ENCODE measurements at regions not wholly inside any gene's neighbourhood (a gene's known extent, or its start where the extent isn't known, plus 50 kb on each side); places are given as distances from the start of the nearest gene placed in this dataset.
A peak's percentile ranks its signal among the peaks of the same experiment; 100 is the strongest.

GRCh38 chr4:108454227-108454626 is 166.1 kb upstream of the RPL34 start (continued):
- no peak for TF ChIP-seq ZNF138 (tag by site-specific recombination; IDR thresholded peaks at IDR 0.05; ENCODE audit: borderline replicate concordance)
- TF ChIP-seq ZNF2 (tag by site-specific recombination; IDR thresholded peaks at IDR 0.05), result no peak
- TF ChIP-seq ZNF792 (tag by site-specific recombination; IDR thresholded peaks at IDR 0.05), result no peak
- no peak for TF ChIP-seq RBAK (tag by site-specific recombination; IDR thresholded peaks at IDR 0.05)
- 0 out of 2 replicates have a peak, but pooled peaks have one; percentile 32 for TF ChIP-seq ZNF501 (tag by site-specific recombination; IDR thresholded peaks at IDR 0.05)
- no peak for TF ChIP-seq ZNF76 (tag by site-specific recombination; IDR thresholded peaks at IDR 0.05; ENCODE audit: borderline replicate concordance, low read depth)
- TF ChIP-seq BCL11A (tag by site-specific recombination; IDR thresholded peaks at IDR 0.05; ENCODE audit: low read depth), result 0 out of 2 replicates have a peak, but pooled peaks have one; percentile 47
- no peak for TF ChIP-seq ZNF112 (tag by site-specific recombination; IDR thresholded peaks at IDR 0.05)
- TF ChIP-seq ZNF48 (tag by site-specific recombination; IDR thresholded peaks at IDR 0.05), result no peak
- peak; percentile 15; the same call in 1 of the 2 replicates for TF ChIP-seq ZIC2 (tag by site-specific recombination; IDR thresholded peaks at IDR 0.05)
- TF ChIP-seq, protein P1, sequence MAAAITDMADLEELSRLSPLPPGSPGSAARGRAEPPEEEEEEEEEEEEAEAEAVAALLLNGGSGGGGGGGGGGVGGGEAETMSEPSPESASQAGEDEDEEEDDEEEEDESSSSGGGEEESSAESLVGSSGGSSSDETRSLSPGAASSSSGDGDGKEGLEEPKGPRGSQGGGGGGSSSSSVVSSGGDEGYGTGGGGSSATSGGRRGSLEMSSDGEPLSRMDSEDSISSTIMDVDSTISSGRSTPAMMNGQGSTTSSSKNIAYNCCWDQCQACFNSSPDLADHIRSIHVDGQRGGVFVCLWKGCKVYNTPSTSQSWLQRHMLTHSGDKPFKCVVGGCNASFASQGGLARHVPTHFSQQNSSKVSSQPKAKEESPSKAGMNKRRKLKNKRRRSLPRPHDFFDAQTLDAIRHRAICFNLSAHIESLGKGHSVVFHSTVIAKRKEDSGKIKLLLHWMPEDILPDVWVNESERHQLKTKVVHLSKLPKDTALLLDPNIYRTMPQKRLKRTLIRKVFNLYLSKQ (tag by site-specific recombination; IDR thresholded peaks at IDR 0.05; ENCODE audit: borderline replicate concordance), result no peak
- TF ChIP-seq KLF8 (tag by site-specific recombination; IDR thresholded peaks at IDR 0.05), result no peak
- 0 out of 2 replicates have a peak, but pooled peaks have one; percentile 33 for TF ChIP-seq ZSCAN30 (tag by site-specific recombination; IDR thresholded peaks at IDR 0.05)
- no peak for TF ChIP-seq ZNF302 (tag by site-specific recombination; IDR thresholded peaks at IDR 0.05; ENCODE audit: low read depth)
- no peak for TF ChIP-seq KLF10 (tag by site-specific recombination; IDR thresholded peaks at IDR 0.05)
- no peak for TF ChIP-seq ZSCAN4 (tag by site-specific recombination; IDR thresholded peaks at IDR 0.05)
- no peak for TF ChIP-seq ZNF677 (tag by site-specific recombination; IDR thresholded peaks at IDR 0.05)
- no peak for TF ChIP-seq ZNF266 (tag by site-specific recombination; IDR thresholded peaks at IDR 0.05; ENCODE audit: low read depth)
- TF ChIP-seq, protein P2, sequence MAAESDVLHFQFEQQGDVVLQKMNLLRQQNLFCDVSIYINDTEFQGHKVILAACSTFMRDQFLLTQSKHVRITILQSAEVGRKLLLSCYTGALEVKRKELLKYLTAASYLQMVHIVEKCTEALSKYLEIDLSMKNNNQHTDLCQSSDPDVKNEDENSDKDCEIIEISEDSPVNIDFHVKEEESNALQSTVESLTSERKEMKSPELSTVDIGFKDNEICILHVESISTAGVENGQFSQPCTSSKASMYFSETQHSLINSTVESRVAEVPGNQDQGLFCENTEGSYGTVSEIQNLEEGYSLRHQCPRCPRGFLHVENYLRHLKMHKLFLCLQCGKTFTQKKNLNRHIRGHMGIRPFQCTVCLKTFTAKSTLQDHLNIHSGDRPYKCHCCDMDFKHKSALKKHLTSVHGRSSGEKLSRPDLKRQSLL (tag by site-specific recombination; IDR thresholded peaks at IDR 0.05), result no peak
- peak; percentile 94 for TF ChIP-seq OSR2 (tag by site-specific recombination; IDR thresholded peaks at IDR 0.05)
- 0 out of 2 replicates have a peak, but pooled peaks have one; percentile 29 for TF ChIP-seq INSM2 (tag by site-specific recombination; IDR thresholded peaks at IDR 0.05)
- TF ChIP-seq FEZF1 (tag by site-specific recombination; IDR thresholded peaks at IDR 0.05), result peak; percentile 85
- no peak for TF ChIP-seq HOXC10 (CRISPR knock-in tag; IDR thresholded peaks at IDR 0.05)
- TF ChIP-seq ZNF10 (tag by site-specific recombination; IDR thresholded peaks at IDR 0.05), result no peak
- no peak for TF ChIP-seq CTCF (tag by site-specific recombination; IDR thresholded peaks at IDR 0.05)
- no peak for TF ChIP-seq ZNF660 (tag by site-specific recombination; IDR thresholded peaks at IDR 0.05)
- no peak for TF ChIP-seq SP2 (tag by site-specific recombination; IDR thresholded peaks at IDR 0.05)
- no peak for TF ChIP-seq ZNF16 (tag by site-specific recombination; IDR thresholded peaks at IDR 0.05; ENCODE audit: low read depth)
- 0 out of 2 replicates have a peak, but pooled peaks have one; percentile 18 for TF ChIP-seq HIC1 (tag by site-specific recombination; IDR thresholded peaks at IDR 0.05)
- TF ChIP-seq ZNF24 (tag by site-specific recombination; IDR thresholded peaks at IDR 0.05), result no peak
- TF ChIP-seq, protein P3, sequence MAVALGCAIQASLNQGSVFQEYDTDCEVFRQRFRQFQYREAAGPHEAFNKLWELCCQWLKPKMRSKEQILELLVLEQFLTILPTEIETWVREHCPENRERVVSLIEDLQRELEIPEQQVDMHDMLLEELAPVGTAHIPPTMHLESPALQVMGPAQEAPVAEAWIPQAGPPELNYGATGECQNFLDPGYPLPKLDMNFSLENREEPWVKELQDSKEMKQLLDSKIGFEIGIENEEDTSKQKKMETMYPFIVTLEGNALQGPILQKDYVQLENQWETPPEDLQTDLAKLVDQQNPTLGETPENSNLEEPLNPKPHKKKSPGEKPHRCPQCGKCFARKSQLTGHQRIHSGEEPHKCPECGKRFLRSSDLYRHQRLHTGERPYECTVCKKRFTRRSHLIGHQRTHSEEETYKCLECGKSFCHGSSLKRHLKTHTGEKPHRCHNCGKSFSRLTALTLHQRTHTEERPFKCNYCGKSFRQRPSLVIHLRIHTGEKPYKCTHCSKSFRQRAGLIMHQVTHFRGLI (tag by site-specific recombination; IDR thresholded peaks at IDR 0.05), result no peak
